ENCODE measurements at regions not wholly inside any gene's neighbourhood (a gene's known extent, or its start where the extent isn't known, plus 50 kb on each side); places are given as distances from the start of the nearest gene placed in this dataset.

GRCh38 chr2:239745386-239746227, 279.5 kb downstream of the NDUFA10 start:
- Mint-ChIP-seq H3K4me3 (peak overlapping the region in 1 of 3 experiments; percentile 3), H3K36me3 (ENCODE audit: low read depth) (no peaks in the 10 kb centered on the region), H3K27ac (peak overlapping the region in 2 of 3 experiments; percentile 15 to 56), H3K4me1 (peaks cover 9% of the 10 kb centered on the region), H3K9me3 (no peaks in the 10 kb centered on the region), H3K27me3 (ENCODE audit: low read depth) (peaks cover 32% of the 10 kb centered on the region)
- peak in 1 of 3 experiments; percentile 9 for TF ChIP-seq CTCF (IDR thresholded peaks at IDR 0.05; ENCODE audit: unreplicated experiment in 3 of 3)

GRCh38 chr2:239744706-239745340, 280.3 kb downstream of the NDUFA10 start:
- Mint-ChIP-seq H3K27me3 (ENCODE audit: low read depth) (peaks cover 32% of the 10 kb centered on the region), H3K36me3 (ENCODE audit: low read depth) (no peaks in the 10 kb centered on the region), H3K9me3 (no peaks in the 10 kb centered on the region), H3K4me3 (no peak overlapping the region), H3K27ac (no peak overlapping the region), H3K4me1 (peaks cover 9% of the 10 kb centered on the region)
- no peak for TF ChIP-seq CTCF (IDR thresholded peaks at IDR 0.05; ENCODE audit: unreplicated experiment in 3 of 3)

GRCh38 chr2:239743206-239743605, 281.9 kb downstream of the NDUFA10 start:
- no peak overlapping the region for H3K4me3 Mint-ChIP-seq
- TF ChIP-seq CTCF (IDR thresholded peaks at IDR 0.05; ENCODE audit: unreplicated experiment in 3 of 3): no peak
- H3K9me3 Mint-ChIP-seq: no peaks in the 10 kb centered on the region
- H3K27ac Mint-ChIP-seq: no peak overlapping the region
- peaks cover 32% of the 10 kb centered on the region for H3K27me3 Mint-ChIP-seq (ENCODE audit: low read depth)
- peaks cover 9% of the 10 kb centered on the region for H3K4me1 Mint-ChIP-seq
- H3K36me3 Mint-ChIP-seq (ENCODE audit: low read depth): no peaks in the 10 kb centered on the region

- Mint-ChIP-seq H3K36me3 (ENCODE audit: low read depth) (no peaks in the 10 kb centered on the region), H3K9me3 (no peaks in the 10 kb centered on the region), H3K4me1 (peaks cover 9% of the 10 kb centered on the region), H3K4me3 (no peak overlapping the region), H3K27ac (no peak overlapping the region), H3K27me3 (ENCODE audit: low read depth) (peaks cover 28% of the 10 kb centered on the region)
- TF ChIP-seq CTCF (IDR thresholded peaks at IDR 0.05; ENCODE audit: unreplicated experiment in 3 of 3): no peak
Measured at GRCh38 chr2:239742377-239742776, 282.8 kb downstream of the NDUFA10 start.

- TF ChIP-seq CTCF (IDR thresholded peaks at IDR 0.05; ENCODE audit: unreplicated experiment in 3 of 3): no peak
Measured at GRCh38 chr2:239739206-239739605, 285.9 kb downstream of the NDUFA10 start.

More at GRCh38 chr2:239739206-239739605, 285.9 kb downstream of the NDUFA10 start:
- Mint-ChIP-seq H3K4me1 (no peaks in the 10 kb centered on the region), H3K27me3 (ENCODE audit: low read depth) (peaks cover 22% of the 10 kb centered on the region), H3K36me3 (ENCODE audit: low read depth) (no peaks in the 10 kb centered on the region), H3K9me3 (no peaks in the 10 kb centered on the region), H3K27ac (no peak overlapping the region), H3K4me3 (no peak overlapping the region)

Measured in nephron (organoid).